ENCODE measurements at regions not wholly inside any gene's neighbourhood (a gene's known extent, or its start where the extent isn't known, plus 50 kb on each side); places are given as distances from the start of the nearest gene placed in this dataset.
"Not testable (repeated sequence)": the region's sequence is repeated elsewhere in the genome, so short reads cannot be mapped to it uniquely, and the experiment has no call there.

DNA sequence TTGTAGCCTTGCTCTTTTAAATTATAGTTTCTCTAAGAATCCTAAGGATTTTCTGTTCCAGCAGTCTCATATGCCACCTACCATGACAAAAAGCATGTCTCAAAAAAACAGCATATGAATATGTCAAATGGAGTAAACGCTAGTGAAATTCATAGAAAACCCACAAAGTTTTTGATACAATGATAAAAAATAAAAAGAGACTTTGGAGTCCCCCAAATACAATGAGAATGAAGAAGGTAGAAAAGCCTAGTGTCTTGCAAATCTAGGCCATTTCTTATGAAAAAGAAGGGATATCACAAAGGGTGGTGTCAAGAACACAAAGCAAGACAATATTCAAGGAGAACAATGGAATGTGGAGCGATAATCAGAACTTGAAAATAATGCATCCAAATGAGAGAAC, 668.5 kb downstream of the PLOD2 start:
- TF ChIP-seq, protein P1, sequence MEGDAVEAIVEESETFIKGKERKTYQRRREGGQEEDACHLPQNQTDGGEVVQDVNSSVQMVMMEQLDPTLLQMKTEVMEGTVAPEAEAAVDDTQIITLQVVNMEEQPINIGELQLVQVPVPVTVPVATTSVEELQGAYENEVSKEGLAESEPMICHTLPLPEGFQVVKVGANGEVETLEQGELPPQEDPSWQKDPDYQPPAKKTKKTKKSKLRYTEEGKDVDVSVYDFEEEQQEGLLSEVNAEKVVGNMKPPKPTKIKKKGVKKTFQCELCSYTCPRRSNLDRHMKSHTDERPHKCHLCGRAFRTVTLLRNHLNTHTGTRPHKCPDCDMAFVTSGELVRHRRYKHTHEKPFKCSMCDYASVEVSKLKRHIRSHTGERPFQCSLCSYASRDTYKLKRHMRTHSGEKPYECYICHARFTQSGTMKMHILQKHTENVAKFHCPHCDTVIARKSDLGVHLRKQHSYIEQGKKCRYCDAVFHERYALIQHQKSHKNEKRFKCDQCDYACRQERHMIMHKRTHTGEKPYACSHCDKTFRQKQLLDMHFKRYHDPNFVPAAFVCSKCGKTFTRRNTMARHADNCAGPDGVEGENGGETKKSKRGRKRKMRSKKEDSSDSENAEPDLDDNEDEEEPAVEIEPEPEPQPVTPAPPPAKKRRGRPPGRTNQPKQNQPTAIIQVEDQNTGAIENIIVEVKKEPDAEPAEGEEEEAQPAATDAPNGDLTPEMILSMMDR (IDR thresholded peaks at IDR 0.05; ENCODE audit: low read depth, low read length, missing control alignments): no peak
- DNase-seq (ENCODE audit: extremely low read depth, low read depth): no peak
- no peak overlapping the region for H3K4me3 ChIP-seq (replicated peaks; ENCODE audit: low read depth, low read length)

DNA sequence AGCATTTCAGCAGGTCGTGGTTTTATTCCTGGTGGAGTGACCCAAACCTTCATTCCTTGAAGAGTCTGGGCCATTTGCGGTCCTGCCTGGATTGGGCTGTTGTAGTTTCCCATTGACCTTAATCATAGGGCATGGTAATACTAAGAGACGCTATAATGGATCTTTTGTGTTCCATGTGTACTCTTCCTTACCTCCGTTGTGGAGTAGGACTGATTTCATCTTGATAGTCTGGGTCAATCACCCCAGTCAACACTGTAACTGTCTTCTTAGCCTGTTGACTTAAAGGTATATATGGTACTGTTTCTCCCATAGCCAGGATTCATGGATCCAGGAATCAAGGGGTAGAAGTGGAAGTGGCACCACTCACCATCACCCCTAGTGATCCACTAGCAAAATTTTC, 643.6 kb downstream of the PLOD2 start:
- not testable (repeated sequence) for H3K4me3 ChIP-seq (replicated peaks; ENCODE audit: low read depth, low read length); DNase-seq (ENCODE audit: extremely low read depth, low read depth)

DNA sequence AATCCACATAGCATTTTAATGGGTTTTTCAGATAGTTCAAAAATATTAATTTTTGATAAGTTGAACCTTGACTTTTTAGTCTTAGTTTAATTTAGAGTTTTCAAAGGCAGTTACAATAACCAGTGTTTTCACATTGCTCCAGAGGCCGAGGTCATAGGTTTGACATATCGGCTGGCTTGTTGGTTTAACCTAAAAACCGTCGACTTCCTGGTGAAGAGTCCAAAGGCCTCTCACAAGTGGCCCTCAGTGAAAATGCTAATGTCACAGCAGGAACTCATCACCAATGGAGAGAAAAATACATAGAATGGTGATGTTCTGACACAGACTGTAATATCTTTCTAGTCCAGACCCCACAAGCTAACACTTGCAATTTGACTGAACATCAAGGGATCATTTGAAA, 642.3 kb downstream of the PLOD2 start:
- no peak for DNase-seq (ENCODE audit: extremely low read depth, low read depth)
- no peak overlapping the region for H3K4me3 ChIP-seq (replicated peaks; ENCODE audit: low read depth, low read length)
- TF ChIP-seq, protein P1 (IDR thresholded peaks at IDR 0.05; ENCODE audit: low read depth, low read length, missing control alignments): no peak

DNA sequence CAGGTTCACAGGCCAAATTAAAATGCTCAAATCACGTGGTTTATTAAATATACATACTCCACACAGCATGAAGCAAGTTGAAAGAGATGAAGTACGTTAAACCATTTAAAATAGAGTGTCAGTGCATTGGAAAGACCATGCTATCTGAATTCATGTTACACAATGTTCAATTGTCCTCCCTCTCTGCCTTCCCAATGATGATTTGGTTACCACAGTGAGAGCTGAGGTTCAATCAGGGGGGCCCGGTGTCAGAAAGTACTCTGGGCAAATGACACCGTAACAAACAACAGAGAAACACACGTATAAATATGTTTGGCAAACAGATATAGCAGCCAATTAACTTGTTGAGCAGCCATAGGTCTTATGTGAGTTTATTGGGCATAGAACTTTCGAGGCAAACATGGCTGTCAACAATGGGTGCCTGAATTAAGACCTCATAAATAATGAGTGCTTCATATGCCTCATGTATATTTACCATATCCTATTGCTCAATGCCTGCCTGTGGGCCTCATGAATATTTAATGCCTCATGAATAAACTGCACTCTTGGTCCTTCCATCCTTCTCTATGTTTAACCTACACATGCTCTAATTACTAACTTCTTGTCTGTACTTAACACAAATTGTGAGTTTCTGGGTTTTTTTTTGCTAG, 641.5 kb downstream of the PLOD2 start:
- DNase-seq (ENCODE audit: extremely low read depth, low read depth): no peak
- H3K4me3 ChIP-seq (replicated peaks; ENCODE audit: low read depth, low read length): no peak overlapping the region
- TF ChIP-seq, protein P1 (IDR thresholded peaks at IDR 0.05; ENCODE audit: low read depth, low read length, missing control alignments): no peak

DNA sequence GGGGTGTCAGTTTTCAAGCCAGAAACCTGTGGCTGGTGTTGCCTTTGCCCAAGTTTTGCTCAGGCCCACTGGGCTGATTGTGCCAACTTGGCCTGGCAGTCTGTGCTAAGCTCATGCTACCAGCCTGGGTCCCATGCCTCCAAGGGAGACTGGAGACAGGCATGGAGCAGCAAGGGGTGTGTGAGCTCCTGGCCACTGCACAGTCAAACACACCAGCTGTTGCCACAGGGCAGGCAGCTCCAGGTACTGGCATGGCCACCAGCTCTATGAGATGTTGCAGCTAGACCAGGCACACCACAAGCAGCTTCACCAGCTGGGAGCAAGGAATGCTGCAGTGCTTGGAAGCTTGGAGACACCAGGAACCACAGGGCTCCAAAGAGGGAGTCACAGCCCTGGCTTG, 638.8 kb downstream of the PLOD2 start:
- TF ChIP-seq, protein P1 (IDR thresholded peaks at IDR 0.05; ENCODE audit: low read depth, low read length, missing control alignments): no peak
- no peak overlapping the region for H3K4me3 ChIP-seq (replicated peaks; ENCODE audit: low read depth, low read length)
- no peak for DNase-seq (ENCODE audit: extremely low read depth, low read depth)

DNA sequence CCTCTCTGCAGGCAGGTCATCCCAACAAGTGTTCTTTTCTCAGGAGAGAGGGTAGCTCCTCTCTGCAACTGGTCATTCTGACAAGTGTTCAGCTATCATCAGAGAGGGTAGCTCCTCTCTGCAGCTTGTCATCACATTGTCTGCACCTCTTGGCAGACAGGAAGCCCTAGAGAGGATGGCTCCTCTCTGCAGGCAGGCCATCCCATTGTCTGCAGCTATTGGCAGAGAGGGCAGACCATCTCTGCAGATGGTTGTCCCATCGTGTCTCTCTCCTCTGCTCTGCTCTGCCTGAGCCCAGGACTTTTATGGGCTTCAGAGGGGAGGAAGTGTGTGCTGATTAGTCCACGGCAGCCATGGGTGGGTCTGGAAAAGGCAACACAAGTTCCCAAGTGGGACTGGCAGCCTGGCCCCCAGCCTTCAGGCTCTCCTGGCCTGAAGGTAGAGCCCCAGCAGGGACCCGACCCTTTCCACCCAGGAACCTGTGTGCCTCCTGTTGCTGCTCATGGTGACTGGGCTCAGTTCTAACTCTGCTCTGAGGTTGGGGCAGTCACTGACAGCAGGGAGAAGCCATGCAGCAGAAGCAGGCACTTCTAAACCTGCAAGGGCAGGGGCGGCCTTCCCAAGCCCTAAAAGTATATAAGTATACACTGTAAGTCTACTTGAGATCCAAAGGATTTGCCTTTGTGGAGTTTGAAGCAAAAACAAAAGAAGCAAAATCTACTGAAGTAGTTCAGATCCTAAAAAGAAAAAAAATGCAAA, 637.9 kb downstream of the PLOD2 start:
- TF ChIP-seq, protein P1 (IDR thresholded peaks at IDR 0.05; ENCODE audit: low read depth, low read length, missing control alignments): no peak
- no peak for DNase-seq (ENCODE audit: extremely low read depth, low read depth)
- H3K4me3 ChIP-seq (replicated peaks; ENCODE audit: low read depth, low read length): no peak overlapping the region

DNA sequence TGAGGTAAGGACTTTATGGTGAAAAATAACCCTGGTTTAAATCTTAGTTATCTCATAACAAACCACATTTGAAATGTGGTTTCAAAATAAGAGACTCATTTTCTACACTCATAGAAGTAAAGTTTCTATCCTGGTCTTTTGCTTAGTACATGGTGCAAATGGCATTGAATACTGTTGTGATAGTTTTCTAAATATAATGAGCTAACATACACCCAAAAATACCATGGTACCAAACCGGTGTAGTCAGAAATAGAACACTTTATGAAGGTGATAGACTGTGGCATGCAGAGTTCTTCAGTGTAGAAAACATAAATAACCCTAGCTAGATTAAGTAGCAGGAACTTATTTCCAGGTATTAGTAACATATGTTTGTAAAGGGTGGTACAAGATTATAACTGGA, 629.4 kb downstream of the PLOD2 start:
- TF ChIP-seq, protein P1 (IDR thresholded peaks at IDR 0.05; ENCODE audit: low read depth, low read length, missing control alignments): no peak
- no peak overlapping the region for H3K4me3 ChIP-seq (replicated peaks; ENCODE audit: low read depth, low read length)
- no peak for DNase-seq (ENCODE audit: extremely low read depth, low read depth)
